ENCODE measurements at regions not wholly inside any gene's neighbourhood (a gene's known extent, or its start where the extent isn't known, plus 50 kb on each side); places are given as distances from the start of the nearest gene placed in this dataset.

DNA sequence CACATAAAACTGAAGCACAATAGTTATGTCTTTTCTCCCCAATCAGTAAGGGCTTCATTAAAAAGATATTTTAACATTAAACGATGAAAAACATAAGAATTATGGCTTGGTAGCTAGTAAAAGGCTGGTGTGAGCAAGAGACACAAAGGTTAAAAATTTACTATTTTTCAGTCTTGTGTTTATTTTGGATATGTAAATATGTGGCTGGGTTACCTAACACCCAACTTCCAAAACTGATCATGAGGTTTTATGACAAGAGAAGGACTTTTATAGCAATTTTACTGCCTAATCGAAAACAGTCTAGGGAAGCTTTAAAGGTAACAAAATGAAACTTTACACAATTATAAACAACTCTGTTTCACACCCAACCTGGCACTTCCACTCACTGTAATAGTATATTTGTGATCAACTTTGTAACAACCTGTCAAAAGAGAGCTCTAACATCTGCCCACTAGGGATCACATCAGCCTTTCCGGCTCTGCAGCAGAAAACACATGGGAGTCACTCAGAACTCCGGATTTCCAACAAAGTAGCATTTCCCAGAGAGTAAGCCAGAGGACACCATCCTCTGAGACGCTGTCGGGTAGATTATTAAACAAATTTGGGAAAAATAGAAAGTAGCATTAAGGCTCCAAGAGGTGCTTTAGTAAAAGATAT, 123.4 kb upstream of the C2CD4B start:
- H3K4me1 ChIP-seq, result no peaks in the 10 kb centered on the region
- H3K27ac ChIP-seq, result no peak overlapping the region
- no peaks in the 10 kb centered on the region for H3K27me3 ChIP-seq (ENCODE audit: control insufficient read depth, insufficient read depth, low read length)
- no peaks in the 10 kb centered on the region for H3K36me3 ChIP-seq (ENCODE audit: control insufficient read depth, insufficient read depth, low read length)
- no peaks in the 10 kb centered on the region for H3K79me2 ChIP-seq
- no peak overlapping the region for H2AFZ ChIP-seq
- H3K9ac ChIP-seq, result no peak overlapping the region
- no peak overlapping the region for H3K4me2 ChIP-seq (ENCODE audit: low read length)
- TF ChIP-seq, protein P1, sequence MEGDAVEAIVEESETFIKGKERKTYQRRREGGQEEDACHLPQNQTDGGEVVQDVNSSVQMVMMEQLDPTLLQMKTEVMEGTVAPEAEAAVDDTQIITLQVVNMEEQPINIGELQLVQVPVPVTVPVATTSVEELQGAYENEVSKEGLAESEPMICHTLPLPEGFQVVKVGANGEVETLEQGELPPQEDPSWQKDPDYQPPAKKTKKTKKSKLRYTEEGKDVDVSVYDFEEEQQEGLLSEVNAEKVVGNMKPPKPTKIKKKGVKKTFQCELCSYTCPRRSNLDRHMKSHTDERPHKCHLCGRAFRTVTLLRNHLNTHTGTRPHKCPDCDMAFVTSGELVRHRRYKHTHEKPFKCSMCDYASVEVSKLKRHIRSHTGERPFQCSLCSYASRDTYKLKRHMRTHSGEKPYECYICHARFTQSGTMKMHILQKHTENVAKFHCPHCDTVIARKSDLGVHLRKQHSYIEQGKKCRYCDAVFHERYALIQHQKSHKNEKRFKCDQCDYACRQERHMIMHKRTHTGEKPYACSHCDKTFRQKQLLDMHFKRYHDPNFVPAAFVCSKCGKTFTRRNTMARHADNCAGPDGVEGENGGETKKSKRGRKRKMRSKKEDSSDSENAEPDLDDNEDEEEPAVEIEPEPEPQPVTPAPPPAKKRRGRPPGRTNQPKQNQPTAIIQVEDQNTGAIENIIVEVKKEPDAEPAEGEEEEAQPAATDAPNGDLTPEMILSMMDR (IDR thresholded peaks at IDR 0.05), result no peak
- no peak overlapping the region for H3K4me3 ChIP-seq (ENCODE audit: low read depth, low read length)
- no peaks in the 10 kb centered on the region for H3K9me3 ChIP-seq (ENCODE audit: control insufficient read depth, low read length)

DNA sequence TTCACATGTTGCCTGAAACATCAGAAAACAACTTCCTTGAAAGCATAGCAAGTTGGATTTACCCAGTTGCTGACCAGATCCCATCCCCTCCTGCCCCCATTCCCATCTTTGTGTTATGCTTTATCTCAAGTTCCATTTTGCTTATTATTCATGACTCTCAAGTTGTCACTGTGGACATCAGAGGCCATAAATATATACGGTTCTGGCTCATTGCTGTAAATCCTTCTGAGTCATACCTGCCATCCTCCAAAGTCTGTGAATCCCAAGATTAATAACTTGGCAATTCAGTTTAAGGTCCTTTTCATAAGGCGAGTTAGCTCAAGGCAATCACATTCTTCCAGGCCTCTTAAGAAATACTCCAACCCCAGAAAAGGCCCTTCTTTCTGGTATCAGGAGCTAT, 126.2 kb upstream of the C2CD4B start:
- Histone ChIP-seq H3K9ac (no peak overlapping the region), H3K36me3 (ENCODE audit: control insufficient read depth, insufficient read depth, low read length) (no peaks in the 10 kb centered on the region), H3K9me3 (ENCODE audit: control insufficient read depth, low read length) (no peaks in the 10 kb centered on the region), H2AFZ (no peak overlapping the region), H3K27ac (no peak overlapping the region), H3K4me2 (ENCODE audit: low read length) (no peak overlapping the region), H3K27me3 (ENCODE audit: control insufficient read depth, insufficient read depth, low read length) (no peaks in the 10 kb centered on the region), H3K79me2 (no peaks in the 10 kb centered on the region), H3K4me3 (ENCODE audit: low read depth, low read length) (no peak overlapping the region), H3K4me1 (no peaks in the 10 kb centered on the region)
- TF ChIP-seq, protein P1 (IDR thresholded peaks at IDR 0.05), result no peak

DNA sequence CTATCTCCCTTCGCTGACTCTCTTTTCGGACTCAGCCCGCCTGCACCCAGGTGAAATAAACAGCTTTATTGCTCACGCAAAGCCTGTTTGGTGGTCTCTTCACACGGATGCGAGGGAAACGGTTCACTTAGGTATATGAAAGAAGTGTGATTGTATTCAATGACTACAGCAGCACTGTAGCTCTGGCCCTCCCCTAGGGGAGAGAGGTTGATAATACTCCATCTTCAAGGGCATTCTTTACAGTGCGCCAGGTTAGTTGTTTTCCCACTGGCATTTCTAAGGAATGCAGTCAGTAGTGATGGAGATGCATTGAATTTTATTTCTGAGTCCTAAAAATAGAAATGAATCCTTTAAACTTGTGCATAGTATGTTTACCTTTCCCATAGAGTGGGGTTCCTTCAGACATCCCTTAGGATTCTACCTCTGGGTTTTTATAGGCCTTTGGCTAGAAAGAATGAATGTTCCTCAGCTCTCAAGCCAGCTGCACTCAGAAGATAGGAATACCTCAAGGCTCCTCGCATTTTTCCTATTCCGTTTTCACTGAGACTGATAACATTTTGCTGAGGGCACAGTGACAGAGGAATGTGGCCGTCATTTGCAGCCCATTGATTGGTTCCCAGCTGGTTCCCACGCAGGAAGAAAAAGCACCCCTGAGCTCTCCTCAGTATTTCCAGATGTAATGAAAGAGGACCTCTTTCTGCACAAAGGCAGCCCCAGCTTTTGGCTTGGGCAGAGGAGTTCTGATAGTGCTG, 131.8 kb upstream of the C2CD4B start:
- no peak overlapping the region for H3K27ac ChIP-seq
- H3K4me1 ChIP-seq, result no peaks in the 10 kb centered on the region
- H3K9me3 ChIP-seq (ENCODE audit: control insufficient read depth, low read length), result no peaks in the 10 kb centered on the region
- TF ChIP-seq, protein P1 (IDR thresholded peaks at IDR 0.05), result no peak
- H3K4me3 ChIP-seq (ENCODE audit: low read depth, low read length), result no peak overlapping the region
- no peaks in the 10 kb centered on the region for H3K27me3 ChIP-seq (ENCODE audit: control insufficient read depth, insufficient read depth, low read length)
- H3K9ac ChIP-seq, result no peak overlapping the region
- no peak overlapping the region for H2AFZ ChIP-seq
- no peaks in the 10 kb centered on the region for H3K79me2 ChIP-seq
- H3K36me3 ChIP-seq (ENCODE audit: control insufficient read depth, insufficient read depth, low read length), result no peaks in the 10 kb centered on the region
- no peak overlapping the region for H3K4me2 ChIP-seq (ENCODE audit: low read length)

DNA sequence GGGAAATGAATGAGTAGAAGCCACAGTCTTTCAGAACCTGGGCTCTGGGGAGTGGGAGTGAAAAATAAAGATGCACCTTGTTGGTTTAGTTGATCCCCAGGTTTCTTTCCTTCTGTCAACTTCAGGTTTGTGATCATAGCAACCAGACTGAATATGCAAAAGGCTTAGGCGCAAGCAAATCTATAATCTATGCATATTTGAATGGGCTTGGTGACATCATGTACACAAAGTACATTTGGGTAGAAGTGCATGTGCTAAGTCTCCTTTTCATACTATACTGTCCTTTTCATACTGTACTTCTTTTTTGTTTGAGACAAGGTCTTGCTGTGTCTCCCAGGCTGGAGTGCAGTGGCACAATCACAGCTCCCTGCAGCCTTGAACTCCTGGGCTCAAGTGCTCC, 132.4 kb upstream of the C2CD4B start:
- Histone ChIP-seq H3K9me3 (ENCODE audit: control insufficient read depth, low read length) (no peaks in the 10 kb centered on the region), H2AFZ (no peak overlapping the region), H3K4me3 (ENCODE audit: low read depth, low read length) (no peak overlapping the region), H3K36me3 (ENCODE audit: control insufficient read depth, insufficient read depth, low read length) (no peaks in the 10 kb centered on the region), H3K79me2 (no peaks in the 10 kb centered on the region), H3K9ac (no peak overlapping the region), H3K27me3 (ENCODE audit: control insufficient read depth, insufficient read depth, low read length) (no peaks in the 10 kb centered on the region), H3K27ac (no peak overlapping the region), H3K4me1 (no peaks in the 10 kb centered on the region), H3K4me2 (ENCODE audit: low read length) (no peak overlapping the region)
- TF ChIP-seq, protein P1 (IDR thresholded peaks at IDR 0.05), result no peak
